Left colon (tissue), 2 donors: ENCODE measurements at regions not wholly inside any gene's neighbourhood (a gene's known extent, or its start where the extent isn't known, plus 50 kb on each side); places are given as distances from the start of the nearest gene placed in this dataset.

ENCODE experiments used
- ATAC-seq: fragments of 200-7000 bp; cut with Tn5 transposase; one replicate; pipeline ENCODE4 v1.9.1; 2020; ENCODE audit warnings: mild to moderate bottlenecking, moderate library complexity
- DNase-seq, 2 donors: peaks; one replicate each; pipeline ENCODE4 v3.0.0-alpha.2; 2020
- intact Hi-C, 2 donors: fragments of 100-400 bp; cut with DNase I in 1 of 2; cut with micrococcal nuclease in 1 of 2; formaldehyde crosslinking; loops; one replicate each; pipeline versions ENCODE4 v1.11.2 to v1.14.0; 2022; cut with DNase I, micrococcal nuclease
- donor health status: DM: no; HTN: no; CAD: no.
- donor health status: DM: yes; HTN: yes; CAD: no.

GRCh38 chrX:80285131-80285773, 135.0 kb upstream of the TENT5D start:
- peak in 1 of 2 donors; percentile 22 for DNase-seq

GRCh38 chrX:80290834-80291233, 129.4 kb upstream of the TENT5D start:
- peak; percentile 59 for ATAC-seq
- no peak for DNase-seq
- intact Hi-C loops: no loop called here

More at GRCh38 chrX:80285131-80285773, 135.0 kb upstream of the TENT5D start:
- intact Hi-C loops: no loop called here
- ATAC-seq: peak; percentile 87

GRCh38 chrX:80293354-80293753, 126.9 kb upstream of the TENT5D start:
- ATAC-seq: no peak
- intact Hi-C loops: no loop called here
- DNase-seq: no peak

- no peak for ATAC-seq
- no peak for DNase-seq
- intact Hi-C loops: no loop called here
Measured at GRCh38 chrX:80306007-80306406, 114.2 kb upstream of the TENT5D start.

GRCh38 chrX:80312448-80312847, 107.8 kb upstream of the TENT5D start:
- ATAC-seq: no peak
- intact Hi-C loops: no loop called here
- no peak for DNase-seq

GRCh38 chrX:80316526-80316925, 103.7 kb upstream of the TENT5D start:
- intact Hi-C loops: no loop called here
- DNase-seq: no peak
- no peak for ATAC-seq

- intact Hi-C loops: no loop called here
- DNase-seq (no peak), ATAC-seq (no peak)
Measured at GRCh38 chrX:80317646-80318045, 102.6 kb upstream of the TENT5D start.

- no peak for ATAC-seq
- no peak for DNase-seq
- intact Hi-C loops: no loop called here
Measured at GRCh38 chrX:80331285-80331684, 89.0 kb upstream of the TENT5D start.

- intact Hi-C loops: no loop called here
- ATAC-seq (peak; percentile 52), DNase-seq (no peak)
Measured at GRCh38 chrX:80334583-80334982, 85.7 kb upstream of the TENT5D start.

GRCh38 chrX:80335062-80335830, 85.0 kb upstream of the TENT5D start:
- intact Hi-C loops: no loop called here
- peak; percentile 100 for ATAC-seq
- DNase-seq: peak; percentile 26 to 79

- intact Hi-C loops: no loop called here
- ATAC-seq: no peak
Measured at GRCh38 chrX:80354966-80355465, 65.2 kb upstream of the TENT5D start.

More at GRCh38 chrX:80354966-80355465, 65.2 kb upstream of the TENT5D start:
- no peak for DNase-seq
